Natural killer cell (primary cell): ENCODE measurements at regions not wholly inside any gene's neighbourhood (a gene's known extent, or its start where the extent isn't known, plus 50 kb on each side); places are given as distances from the start of the nearest gene placed in this dataset.

Experiments
- ATAC-seq, 3 donors: fragments of 150-1000 bp in 2 of 3; fragments of 200-7000 bp in 1 of 3; cut with Tn5 transposase; 1 replicate in 1 of 3; 2 replicates in 2 of 3; pipeline ENCODE4 v1.10.0; 2021; ENCODE audit warnings: mild to moderate bottlenecking in 2 of 3, moderate library complexity in 2 of 3
- DNase-seq, 2 donors: peaks; one replicate each; pipeline versions ENCODE4 v3.0.0 to v3.0.0-alpha.2; 2013 to 2021; ENCODE audit warnings: mixed read lengths in 1 of 2
- H3K27ac ChIP-seq: one replicate; pipeline ENCODE4 v1.5.1; 2013; ENCODE audit warnings: mild to moderate bottlenecking, low read length
- H3K27me3 ChIP-seq: one replicate; pipeline ENCODE4 v1.6.1; 2013; ENCODE audit warnings: low read length; ENCODE audit not compliant: control insufficient read depth, insufficient read depth
- H3K36me3 ChIP-seq: one replicate; pipeline ENCODE4 v1.6.1; 2013; ENCODE audit warnings: low read length; ENCODE audit not compliant: control insufficient read depth, insufficient read depth
- H3K4me1 ChIP-seq: one replicate; pipeline ENCODE4 v1.6.1; 2013; ENCODE audit warnings: low read length; ENCODE audit not compliant: control insufficient read depth, insufficient read depth
- H3K4me3 ChIP-seq: one replicate; pipeline ENCODE4 v1.5.1; 2013; ENCODE audit warnings: low read length
- H3K9me3 ChIP-seq: one replicate; pipeline ENCODE4 v1.6.1; 2013; ENCODE audit warnings: low read length; ENCODE audit not compliant: control insufficient read depth, insufficient read depth
- H3K27ac Mint-ChIP-seq, 2 donors: one replicate each; pipeline ENCODE4 v1.8.0; 2022; ENCODE audit warnings: mild to moderate bottlenecking in 2 of 2, mixed read lengths in 2 of 2, moderate library complexity in 1 of 2
- H3K27me3 Mint-ChIP-seq, 2 donors: one replicate each; pipeline ENCODE4 v1.8.0; 2022; ENCODE audit warnings: low read depth in 2 of 2, mixed read lengths in 2 of 2
- H3K36me3 Mint-ChIP-seq: one replicate; pipeline ENCODE4 v1.8.0; 2022; ENCODE audit warnings: mixed read lengths
- H3K4me1 Mint-ChIP-seq, 2 donors: one replicate each; pipeline ENCODE4 v1.8.0; 2022; ENCODE audit warnings: mixed read lengths in 2 of 2
- H3K4me3 Mint-ChIP-seq: one replicate; pipeline ENCODE4 v1.8.0; 2022; ENCODE audit warnings: mild to moderate bottlenecking, moderate library complexity, mixed read lengths
- H3K9me3 Mint-ChIP-seq, 2 donors: one replicate each; pipeline ENCODE4 v1.8.0; 2022; ENCODE audit warnings: mixed read lengths in 2 of 2
- CTCF ChIP-seq: fragments of 200-600 bp; IDR thresholded peaks from one replicate; pipeline ENCODE4 v1.8.0; 2022; ENCODE audit warnings: antibody characterized with exemption
- WGBS: methylation state at CpG from one replicate; pipeline ENCODE4 v1.1.7; 2013; ENCODE audit warnings: missing lambda C conversion rate; ENCODE audit not compliant: insufficient coverage; 5-methylcytosine and 5-hydroxymethylcytosine counted together
- intact Hi-C: fragments of 100-400 bp; cut with micrococcal nuclease; formaldehyde crosslinking; loops from one replicate; pipeline ENCODE4 v1.14.2; 2022

DNA sequence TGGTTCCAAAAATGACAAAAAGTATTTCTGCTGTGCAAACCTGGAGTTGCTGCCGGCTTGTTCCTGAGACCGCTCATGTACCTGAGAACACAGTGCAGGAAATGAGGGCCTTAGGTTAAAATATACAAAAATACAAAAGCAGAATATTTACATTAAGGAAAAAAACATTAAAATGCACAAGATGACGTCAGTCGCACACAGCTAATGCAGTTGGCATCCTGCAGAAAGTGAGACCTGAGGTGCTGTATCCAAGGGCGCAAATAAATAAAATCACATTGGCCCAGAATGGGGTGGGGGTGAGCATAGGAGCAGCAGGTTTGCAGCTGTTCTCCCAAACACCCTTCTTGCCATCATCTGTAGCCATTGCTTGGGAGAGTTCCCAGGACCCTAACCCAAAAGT, 310.6 kb upstream of the BTBD3 start:
- TF ChIP-seq CTCF = no peak
- Histone ChIP-seq H3K4me1 (no peaks in the 10 kb centered on the region), H3K27me3 (no peaks in the 10 kb centered on the region), H3K9me3 (peaks cover 16% of the 10 kb centered on the region), H3K4me3 (no peak overlapping the region), H3K36me3 (no peaks in the 10 kb centered on the region), H3K27ac (no peak overlapping the region)
- DNase-seq (no peak), ATAC-seq (no peak)
- Mint-ChIP-seq H3K27ac (no peak overlapping the region), H3K36me3 (no peaks in the 10 kb centered on the region), H3K27me3 (no peaks in the 10 kb centered on the region), H3K4me3 (no peak overlapping the region), H3K4me1 (no peaks in the 10 kb centered on the region), H3K9me3 (peaks cover 6 to 8% of the 10 kb centered on the region in 2 donors)
- intact Hi-C loops = no loop called here
- 97% methylated on average over 5 of the region's 5 CpGs for WGBS

GRCh38 chr20:11608736-11609135, 309.0 kb upstream of the BTBD3 start:
- WGBS = 94% methylated on average over 23 of the region's 23 CpGs
- DNase-seq (no peak), ATAC-seq (no peak)
- Mint-ChIP-seq H3K36me3 (no peaks in the 10 kb centered on the region), H3K4me1 (no peaks in the 10 kb centered on the region), H3K9me3 (peaks cover 8 to 10% of the 10 kb centered on the region in 2 donors), H3K27me3 (no peaks in the 10 kb centered on the region), H3K4me3 (no peak overlapping the region), H3K27ac (no peak overlapping the region)
- H3K4me1 ChIP-seq = no peaks in the 10 kb centered on the region
- TF ChIP-seq CTCF = no peak
- intact Hi-C loops = no loop called here
- no peak overlapping the region for H3K27ac ChIP-seq
- H3K9me3 ChIP-seq = peaks cover 16% of the 10 kb centered on the region
- no peaks in the 10 kb centered on the region for H3K36me3 ChIP-seq
- H3K4me3 ChIP-seq = no peak overlapping the region
- H3K27me3 ChIP-seq = no peaks in the 10 kb centered on the region

DNA sequence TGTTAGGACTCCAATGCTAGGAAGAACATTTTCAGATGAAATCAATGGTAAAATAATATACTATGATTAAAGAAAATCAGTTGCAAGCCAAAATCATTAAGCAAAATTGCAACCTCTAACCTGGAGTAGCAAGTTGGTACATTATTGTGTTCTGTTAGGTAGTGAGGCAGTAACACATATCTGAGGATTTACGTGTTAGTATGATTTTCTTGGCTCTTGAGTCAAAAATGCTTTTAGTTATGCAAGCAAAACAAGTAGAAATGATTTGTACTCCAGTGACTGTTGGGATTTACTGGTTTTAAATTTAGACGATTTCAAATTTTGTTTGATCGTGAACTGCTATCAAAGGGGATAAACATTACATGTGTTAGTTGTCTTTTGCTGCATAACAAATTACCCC, 293.0 kb upstream of the BTBD3 start:
- H3K36me3 Mint-ChIP-seq = no peaks in the 10 kb centered on the region
- H3K27me3 Mint-ChIP-seq = no peaks in the 10 kb centered on the region
- Histone ChIP-seq H3K36me3 (no peaks in the 10 kb centered on the region), H3K27me3 (no peaks in the 10 kb centered on the region), H3K27ac (no peak overlapping the region), H3K9me3 (no peaks in the 10 kb centered on the region), H3K4me3 (no peak overlapping the region), H3K4me1 (no peaks in the 10 kb centered on the region)
- H3K4me1 Mint-ChIP-seq = no peaks in the 10 kb centered on the region
- peaks cover 8 to 13% of the 10 kb centered on the region in 2 donors for H3K9me3 Mint-ChIP-seq
- intact Hi-C loops = no loop called here
- TF ChIP-seq CTCF = no peak
- H3K27ac Mint-ChIP-seq = no peak overlapping the region
- WGBS = 93% methylated on average over 2 of the region's 3 CpGs
- no peak overlapping the region for H3K4me3 Mint-ChIP-seq
- DNase-seq = no peak
- no peak for ATAC-seq

DNA sequence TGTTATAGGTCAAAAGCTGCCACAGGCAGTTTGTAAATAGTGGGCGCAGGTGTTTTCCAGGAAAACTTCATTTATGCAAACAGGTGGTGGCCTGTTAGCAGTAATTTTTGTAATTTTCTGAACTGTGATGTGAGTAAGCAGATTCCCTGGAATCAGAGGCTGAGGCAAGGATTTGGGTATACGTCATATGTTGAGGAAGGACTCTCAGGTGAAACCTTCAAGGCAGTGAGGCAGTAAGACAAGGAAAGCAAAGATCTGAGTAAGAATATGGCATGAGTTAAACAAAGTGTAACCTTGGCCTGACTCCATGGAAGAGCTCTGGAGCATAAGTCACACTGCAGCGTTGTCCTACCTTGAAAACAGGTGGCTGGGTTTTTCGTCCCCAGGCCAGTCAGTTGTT, 291.1 kb upstream of the BTBD3 start:
- Mint-ChIP-seq H3K27me3 (no peaks in the 10 kb centered on the region), H3K27ac (no peak overlapping the region), H3K9me3 (peaks cover 6 to 10% of the 10 kb centered on the region in 2 donors), H3K36me3 (no peaks in the 10 kb centered on the region), H3K4me3 (no peak overlapping the region), H3K4me1 (no peaks in the 10 kb centered on the region)
- Histone ChIP-seq H3K9me3 (no peaks in the 10 kb centered on the region), H3K36me3 (no peaks in the 10 kb centered on the region), H3K27me3 (no peaks in the 10 kb centered on the region), H3K4me3 (no peak overlapping the region), H3K4me1 (no peaks in the 10 kb centered on the region), H3K27ac (no peak overlapping the region)
- intact Hi-C loops = no loop called here
- no peak for TF ChIP-seq CTCF
- WGBS = 89% methylated on average over 4 of the region's 4 CpGs
- DNase-seq = no peak
- ATAC-seq = no peak
